CD8-positive, alpha-beta memory T cell (primary cell): ENCODE measurements at regions not wholly inside any gene's neighbourhood (a gene's known extent, or its start where the extent isn't known, plus 50 kb on each side); places are given as distances from the start of the nearest gene placed in this dataset.

Source experiments
- CTCF ChIA-PET: fragments of 350-600 bp; sonication (Branson Sonifier 250); formaldehyde crosslinking; loops from one replicate; lab custom pipeline; 2021; ENCODE audit warnings: antibody characterized with exemption; lab: Charles Lee
- POLR2A ChIA-PET: fragments of 350-600 bp; sonication (Branson Sonifier 250); formaldehyde crosslinking; loops from one replicate; lab custom pipeline; 2021; ENCODE audit warnings: antibody characterized with exemption; lab: Charles Lee
- DNase-seq, 5 donors: peaks; one replicate each; pipeline versions ENCODE4 v3.0.0 to v3.0.0-alpha.2; 2020 to 2022; ENCODE audit warnings: mixed read lengths in 1 of 5
- H3K27ac ChIP-seq: one replicate; pipeline ENCODE4 v1.7.0; 2013; ENCODE audit warnings: low read depth, mild to moderate bottlenecking, low read length, moderate library complexity
- H3K27me3 ChIP-seq: 2 replicates; pipeline ENCODE4 v1.7.0; 2013; ENCODE audit warnings: low read length, mild to moderate bottlenecking; ENCODE audit not compliant: insufficient read depth, poor library complexity, severe bottlenecking
- H3K36me3 ChIP-seq: 2 replicates; pipeline ENCODE4 v1.7.0; 2013; ENCODE audit warnings: mild to moderate bottlenecking, low read length, moderate library complexity; ENCODE audit not compliant: insufficient read depth
- H3K4me1 ChIP-seq: 2 replicates; pipeline ENCODE4 v1.7.0; 2013; ENCODE audit warnings: mild to moderate bottlenecking, low read length, moderate library complexity; ENCODE audit not compliant: insufficient read depth
- H3K4me3 ChIP-seq: 2 replicates; pipeline ENCODE4 v1.7.0; 2013; ENCODE audit warnings: mild to moderate bottlenecking, low read length
- H3K9me3 ChIP-seq: 2 replicates; pipeline ENCODE4 v1.7.0; 2013; ENCODE audit warnings: mild to moderate bottlenecking, low read length
- H3K27ac Mint-ChIP-seq, 8 donors: one replicate each; pipeline ENCODE4 v1.8.0; 2020 to 2021; ENCODE audit warnings: mixed read lengths in 8 of 8, mild to moderate bottlenecking in 6 of 8, inconsistent platforms in 3 of 8, moderate library complexity in 3 of 8
- H3K27me3 Mint-ChIP-seq, 2 donors: one replicate each; pipeline ENCODE4 v1.8.0; 2020 to 2021; ENCODE audit warnings: mixed read lengths in 2 of 2, mild to moderate bottlenecking in 1 of 2, moderate library complexity in 1 of 2
- H3K36me3 Mint-ChIP-seq, 3 donors: one replicate each; pipeline ENCODE4 v1.8.0; 2020 to 2021; ENCODE audit warnings: mixed read lengths in 3 of 3, inconsistent platforms in 1 of 3, mild to moderate bottlenecking in 1 of 3
- H3K4me1 Mint-ChIP-seq, 3 donors: one replicate each; pipeline ENCODE4 v1.8.0; 2020 to 2021; ENCODE audit warnings: mixed read lengths in 3 of 3, inconsistent platforms in 1 of 3, mild to moderate bottlenecking in 1 of 3
- H3K4me3 Mint-ChIP-seq, 7 donors: one replicate each; pipeline ENCODE4 v1.8.0; 2020 to 2021; ENCODE audit warnings: mixed read lengths in 7 of 7, mild to moderate bottlenecking in 6 of 7, moderate library complexity in 4 of 7, inconsistent platforms in 2 of 7
- H3K9me3 Mint-ChIP-seq, 5 donors: one replicate each; pipeline ENCODE4 v1.8.0; 2020 to 2022; ENCODE audit warnings: mixed read lengths in 5 of 5, mild to moderate bottlenecking in 3 of 5, moderate library complexity in 2 of 5, inconsistent platforms in 1 of 5

- H3K9me3 Mint-ChIP-seq = peaks cover 0 to 3% (median 0%) of the 10 kb centered on the region in 5 donors
- Histone ChIP-seq H3K27ac (no peak overlapping the region), H3K36me3 (no peaks in the 10 kb centered on the region), H3K4me1 (no peaks in the 10 kb centered on the region), H3K27me3 (no peaks in the 10 kb centered on the region), H3K9me3 (no peaks in the 10 kb centered on the region), H3K4me3 (no peak overlapping the region)
- no peak overlapping the region for H3K27ac Mint-ChIP-seq
- ChIA-PET POLR2A (no interaction called here), CTCF (no interaction called here)
- H3K36me3 Mint-ChIP-seq = no peaks in the 10 kb centered on the region
- no peak for DNase-seq
- no peaks in the 10 kb centered on the region for H3K4me1 Mint-ChIP-seq
- peaks cover 0 to 4% of the 10 kb centered on the region in 2 donors for H3K27me3 Mint-ChIP-seq
- H3K4me3 Mint-ChIP-seq = no peak overlapping the region
These were observed 78.2 kb downstream of the TNP1 start for GRCh38 chr2:216781709-216782108.

GRCh38 chr2:216780843-216781242, 79.0 kb downstream of the TNP1 start:
- Mint-ChIP-seq H3K4me3 (no peak overlapping the region), H3K27ac (no peak overlapping the region), H3K4me1 (no peaks in the 10 kb centered on the region), H3K27me3 (peaks cover 6 to 7% of the 10 kb centered on the region in 2 donors), H3K9me3 (peaks cover 0 to 3% (median 0%) of the 10 kb centered on the region in 5 donors), H3K36me3 (no peaks in the 10 kb centered on the region)
- Histone ChIP-seq H3K4me3 (no peak overlapping the region), H3K27ac (no peak overlapping the region), H3K36me3 (no peaks in the 10 kb centered on the region), H3K27me3 (no peaks in the 10 kb centered on the region), H3K4me1 (no peaks in the 10 kb centered on the region), H3K9me3 (no peaks in the 10 kb centered on the region)
- DNase-seq = no peak
- CTCF ChIA-PET = no interaction called here
- POLR2A ChIA-PET = no interaction called here

- H3K36me3 Mint-ChIP-seq = no peaks in the 10 kb centered on the region
- no peaks in the 10 kb centered on the region for H3K27me3 ChIP-seq
- no peaks in the 10 kb centered on the region for H3K4me1 Mint-ChIP-seq
- no peak overlapping the region for H3K4me3 Mint-ChIP-seq
- no peaks in the 10 kb centered on the region for H3K36me3 ChIP-seq
- ChIA-PET POLR2A (no interaction called here), CTCF (no interaction called here)
- H3K9me3 ChIP-seq = no peaks in the 10 kb centered on the region
- no peak overlapping the region for H3K4me3 ChIP-seq
- DNase-seq = no peak
- peaks cover 0 to 7% (median 0%) of the 10 kb centered on the region in 5 donors for H3K9me3 Mint-ChIP-seq
- H3K27ac ChIP-seq = no peak overlapping the region
- H3K27me3 Mint-ChIP-seq = peaks cover 5 to 23% of the 10 kb centered on the region in 2 donors
- H3K4me1 ChIP-seq = no peaks in the 10 kb centered on the region
- H3K27ac Mint-ChIP-seq = no peak overlapping the region
These were observed 82.1 kb downstream of the TNP1 start for GRCh38 chr2:216777637-216778273.

- Mint-ChIP-seq H3K4me3 (no peak overlapping the region), H3K27me3 (peaks cover 7 to 23% of the 10 kb centered on the region in 2 donors), H3K9me3 (peaks cover 0 to 7% (median 0%) of the 10 kb centered on the region in 5 donors), H3K36me3 (no peaks in the 10 kb centered on the region), H3K27ac (no peak overlapping the region), H3K4me1 (no peaks in the 10 kb centered on the region)
- no peaks in the 10 kb centered on the region for H3K4me1 ChIP-seq
- no peak overlapping the region for H3K4me3 ChIP-seq
- ChIA-PET POLR2A (no interaction called here), CTCF (no interaction called here)
- H3K9me3 ChIP-seq = no peaks in the 10 kb centered on the region
- no peaks in the 10 kb centered on the region for H3K36me3 ChIP-seq
- no peaks in the 10 kb centered on the region for H3K27me3 ChIP-seq
- no peak overlapping the region for H3K27ac ChIP-seq
- DNase-seq = no peak
These were observed 80.9 kb upstream of the IGFBP5 start for GRCh38 chr2:216776066-216776850.

GRCh38 chr2:216775043-216775453, 79.7 kb upstream of the IGFBP5 start:
- no peaks in the 10 kb centered on the region for H3K4me1 Mint-ChIP-seq
- H3K9me3 ChIP-seq = no peaks in the 10 kb centered on the region
- H3K27me3 ChIP-seq = no peaks in the 10 kb centered on the region
- no peak overlapping the region for H3K27ac Mint-ChIP-seq
- POLR2A ChIA-PET = no interaction called here
- no peak overlapping the region for H3K27ac ChIP-seq
- CTCF ChIA-PET = no interaction called here
- no peaks in the 10 kb centered on the region for H3K36me3 ChIP-seq
- peaks cover 7 to 23% of the 10 kb centered on the region in 2 donors for H3K27me3 Mint-ChIP-seq
- no peak overlapping the region for H3K4me3 Mint-ChIP-seq
- H3K4me1 ChIP-seq = no peaks in the 10 kb centered on the region
- peaks cover 0 to 5% (median 2%) of the 10 kb centered on the region in 5 donors for H3K9me3 Mint-ChIP-seq
- DNase-seq = no peak
- H3K36me3 Mint-ChIP-seq = no peaks in the 10 kb centered on the region
- no peak overlapping the region for H3K4me3 ChIP-seq

GRCh38 chr2:216774620-216775019, 79.3 kb upstream of the IGFBP5 start:
- no peak for DNase-seq
- Mint-ChIP-seq H3K36me3 (no peaks in the 10 kb centered on the region), H3K27ac (no peak overlapping the region), H3K4me3 (peak overlapping the region in 1 of 7 donors; percentile 20), H3K27me3 (peaks cover 7 to 23% of the 10 kb centered on the region in 2 donors), H3K4me1 (no peaks in the 10 kb centered on the region), H3K9me3 (peaks cover 0 to 5% (median 2%) of the 10 kb centered on the region in 5 donors)
- no peaks in the 10 kb centered on the region for H3K9me3 ChIP-seq
- no peak overlapping the region for H3K27ac ChIP-seq
- H3K27me3 ChIP-seq = no peaks in the 10 kb centered on the region
- ChIA-PET CTCF (no interaction called here), POLR2A (no interaction called here)
- no peaks in the 10 kb centered on the region for H3K36me3 ChIP-seq
- H3K4me1 ChIP-seq = no peaks in the 10 kb centered on the region
- no peak overlapping the region for H3K4me3 ChIP-seq

GRCh38 chr2:216774180-216774579, 78.8 kb upstream of the IGFBP5 start:
- Mint-ChIP-seq H3K4me3 (no peak overlapping the region), H3K36me3 (no peaks in the 10 kb centered on the region), H3K9me3 (peaks cover 0 to 5% (median 2%) of the 10 kb centered on the region in 5 donors), H3K27ac (no peak overlapping the region), H3K27me3 (peaks cover 7 to 23% of the 10 kb centered on the region in 2 donors), H3K4me1 (no peaks in the 10 kb centered on the region)
- Histone ChIP-seq H3K36me3 (no peaks in the 10 kb centered on the region), H3K27ac (no peak overlapping the region), H3K9me3 (no peaks in the 10 kb centered on the region), H3K4me3 (no peak overlapping the region), H3K4me1 (no peaks in the 10 kb centered on the region), H3K27me3 (no peaks in the 10 kb centered on the region)
- DNase-seq = no peak
- ChIA-PET POLR2A (no interaction called here), CTCF (no interaction called here)

- H3K36me3 Mint-ChIP-seq = no peaks in the 10 kb centered on the region
These were observed 77.7 kb upstream of the IGFBP5 start for GRCh38 chr2:216773072-216773471.

More at GRCh38 chr2:216773072-216773471, 77.7 kb upstream of the IGFBP5 start:
- no peaks in the 10 kb centered on the region for H3K27me3 ChIP-seq
- Mint-ChIP-seq H3K27me3 (peaks cover 8 to 27% of the 10 kb centered on the region in 2 donors), H3K9me3 (peaks cover 0 to 5% (median 0%) of the 10 kb centered on the region in 5 donors), H3K4me1 (no peaks in the 10 kb centered on the region), H3K27ac (no peak overlapping the region), H3K4me3 (no peak overlapping the region)
- no peak overlapping the region for H3K27ac ChIP-seq
- ChIA-PET POLR2A (no interaction called here), CTCF (no interaction called here)
- H3K4me3 ChIP-seq = no peak overlapping the region
- no peaks in the 10 kb centered on the region for H3K36me3 ChIP-seq
- DNase-seq = no peak
- no peaks in the 10 kb centered on the region for H3K9me3 ChIP-seq
- H3K4me1 ChIP-seq = no peaks in the 10 kb centered on the region
